ENCODE measurements at regions not wholly inside any gene's neighbourhood (a gene's known extent, or its start where the extent isn't known, plus 50 kb on each side); places are given as distances from the start of the nearest gene placed in this dataset.
"Not testable (repeated sequence)": the region's sequence is repeated elsewhere in the genome, so short reads cannot be mapped to it uniquely, and the experiment has no call there.

GRCh38 chr3:6242104-6242503 is 618.8 kb upstream of the GRM7 start:
- no peak for DNase-seq

GRCh38 chr3:6248528-6248927 is 612.4 kb upstream of the GRM7 start:
- DNase-seq = no peak

GRCh38 chr3:6249679-6250078 is 611.2 kb upstream of the GRM7 start:
- no peak for DNase-seq

GRCh38 chr3:6250167-6250566 is 610.7 kb upstream of the GRM7 start:
- no peak for DNase-seq

- DNase-seq = no peak
These were observed 609.1 kb upstream of the GRM7 start for GRCh38 chr3:6251612-6252400.

- no peak for DNase-seq
These were observed 606.4 kb upstream of the GRM7 start for GRCh38 chr3:6254490-6254889.

- no peak for DNase-seq
These were observed 605.7 kb upstream of the GRM7 start for GRCh38 chr3:6255229-6255628.

GRCh38 chr3:6260551-6261191 is 600.2 kb upstream of the GRM7 start:
- no peak for DNase-seq

- DNase-seq = no peak
These were observed 598.9 kb upstream of the GRM7 start for GRCh38 chr3:6262010-6262409.

GRCh38 chr3:6264036-6264435 is 596.9 kb upstream of the GRM7 start:
- no peak for DNase-seq

GRCh38 chr3:6264906-6265305 is 596.0 kb upstream of the GRM7 start:
- DNase-seq = no peak

- no peak for DNase-seq
These were observed 594.8 kb upstream of the GRM7 start for GRCh38 chr3:6266135-6266534.

GRCh38 chr3:6273878-6274277 is 587.0 kb upstream of the GRM7 start:
- DNase-seq = no peak

GRCh38 chr3:6281662-6282061 is 579.3 kb upstream of the GRM7 start:
- DNase-seq = no peak

- no peak for DNase-seq
These were observed 578.0 kb upstream of the GRM7 start for GRCh38 chr3:6282918-6283317.

- no peak for DNase-seq
These were observed 573.6 kb upstream of the GRM7 start for GRCh38 chr3:6287088-6287875.

- DNase-seq = no peak
These were observed 559.3 kb upstream of the GRM7 start for GRCh38 chr3:6301626-6302025.

GRCh38 chr3:6315906-6316305 is 545.0 kb upstream of the GRM7 start:
- DNase-seq = no peak

GRCh38 chr3:6321999-6322398 is 538.9 kb upstream of the GRM7 start:
- no peak for DNase-seq

GRCh38 chr3:6326771-6327170 is 534.1 kb upstream of the GRM7 start:
- DNase-seq = no peak

GRCh38 chr3:6340980-6341325 is 520.0 kb upstream of the GRM7 start:
- DNase-seq = not testable (repeated sequence)

- DNase-seq = no peak
These were observed 509.2 kb upstream of the GRM7 start for GRCh38 chr3:6351752-6352151.

GRCh38 chr3:6354653-6355052 is 506.3 kb upstream of the GRM7 start:
- DNase-seq = no peak

GRCh38 chr3:6362406-6362805 is 498.5 kb upstream of the GRM7 start:
- DNase-seq = no peak

Measured in activated CD8-positive, alpha-beta memory T cell treated with anti-CD3 and anti-CD28 coated beads, Interleukin-2, amount 50 U/mL, for 48 hours (primary cell).